GM23248 (cell line): ENCODE measurements at regions not wholly inside any gene's neighbourhood (a gene's known extent, or its start where the extent isn't known, plus 50 kb on each side); places are given as distances from the start of the nearest gene placed in this dataset.

Experiments used
- EZH2 ChIP-seq: fragments of 200-600 bp; sonication (generic); IDR thresholded peaks from 2 replicates; pipeline ENCODE4 v1.6.1; 2018; ENCODE audit warnings: antibody characterized with exemption, mild to moderate bottlenecking; ENCODE audit not compliant: insufficient read depth, poor library complexity, severe bottlenecking
- EZH2phosphoT487 ChIP-seq: fragments of 200-600 bp; sonication (generic); IDR thresholded peaks from 2 replicates; pipeline ENCODE4 v1.6.1; 2018; ENCODE audit warnings: antibody characterized with exemption, moderate library complexity, mild to moderate bottlenecking, low read depth; ENCODE audit not compliant: insufficient read depth

GRCh38 chr1:11422686-11423085, 56.3 kb upstream of the DISP3 start:
- TF ChIP-seq EZH2phosphoT487 (no peak), EZH2 (no peak)
